ENCODE measurements at regions not wholly inside any gene's neighbourhood (a gene's known extent, or its start where the extent isn't known, plus 50 kb on each side); places are given as distances from the start of the nearest gene placed in this dataset.

GRCh38 chr9:88077071-88077617 lies 61.1 kb downstream of the SPATA31C2 start:
- H3K27me3 Mint-ChIP-seq: peaks cover 39% of the 10 kb centered on the region
- CTCF ChIA-PET: no interaction called here
- peak overlapping the region; percentile 1 for H3K4me3 Mint-ChIP-seq
- H3K36me3 Mint-ChIP-seq (ENCODE audit: low read depth): no peaks in the 10 kb centered on the region
- peaks cover 12% of the 10 kb centered on the region for H3K4me1 Mint-ChIP-seq
- H3K27ac Mint-ChIP-seq: no peak overlapping the region
- intact Hi-C loops (cut with micrococcal nuclease): no loop called here
- no peak for ATAC-seq (ENCODE audit: low read depth)
- H3K9me3 Mint-ChIP-seq: no peaks in the 10 kb centered on the region
- DNase-seq: no peak
- TF ChIP-seq CTCF (IDR thresholded peaks at IDR 0.05): no peak
- POLR2A ChIA-PET: no interaction called here

GRCh38 chr9:88076286-88077070 lies 61.8 kb downstream of the SPATA31C2 start:
- Mint-ChIP-seq H3K36me3 (ENCODE audit: low read depth) (no peaks in the 10 kb centered on the region), H3K27ac (no peak overlapping the region), H3K27me3 (peaks cover 39% of the 10 kb centered on the region), H3K4me1 (peaks cover 12% of the 10 kb centered on the region), H3K9me3 (no peaks in the 10 kb centered on the region), H3K4me3 (peak overlapping the region; percentile 68)
- ChIA-PET CTCF (no interaction called here), POLR2A (no interaction called here)
- intact Hi-C loops (cut with micrococcal nuclease): no loop called here
- TF ChIP-seq CTCF (IDR thresholded peaks at IDR 0.05): no peak
- no peak for ATAC-seq (ENCODE audit: low read depth)
- DNase-seq: no peak

GRCh38 chr9:88075966-88076285 lies 62.3 kb downstream of the SPATA31C2 start:
- no peak overlapping the region for H3K27ac Mint-ChIP-seq
- no peaks in the 10 kb centered on the region for H3K36me3 Mint-ChIP-seq (ENCODE audit: low read depth)
- no peak for TF ChIP-seq CTCF (IDR thresholded peaks at IDR 0.05)
- ChIA-PET POLR2A (no interaction called here), CTCF (no interaction called here)
- ATAC-seq (ENCODE audit: low read depth) (no peak), DNase-seq (no peak)
- H3K4me3 Mint-ChIP-seq: peak overlapping the region; percentile 42
- H3K27me3 Mint-ChIP-seq: peaks cover 39% of the 10 kb centered on the region
- peaks cover 12% of the 10 kb centered on the region for H3K4me1 Mint-ChIP-seq
- H3K9me3 Mint-ChIP-seq: no peaks in the 10 kb centered on the region
- intact Hi-C loops (cut with micrococcal nuclease): no loop called here

GRCh38 chr9:88075506-88075905 lies 62.8 kb downstream of the SPATA31C2 start:
- H3K27ac Mint-ChIP-seq: no peak overlapping the region
- no peaks in the 10 kb centered on the region for H3K9me3 Mint-ChIP-seq
- no peak for DNase-seq
- no peak for TF ChIP-seq CTCF (IDR thresholded peaks at IDR 0.05)
- intact Hi-C loops (cut with micrococcal nuclease): no loop called here
- no peak for ATAC-seq (ENCODE audit: low read depth)
- H3K27me3 Mint-ChIP-seq: peaks cover 39% of the 10 kb centered on the region
- ChIA-PET CTCF (no interaction called here), POLR2A (no interaction called here)
- no peaks in the 10 kb centered on the region for H3K36me3 Mint-ChIP-seq (ENCODE audit: low read depth)
- peaks cover 12% of the 10 kb centered on the region for H3K4me1 Mint-ChIP-seq
- no peak overlapping the region for H3K4me3 Mint-ChIP-seq

GRCh38 chr9:88074931-88075330 lies 63.3 kb downstream of the SPATA31C2 start:
- TF ChIP-seq CTCF (IDR thresholded peaks at IDR 0.05): no peak
- intact Hi-C loops (cut with micrococcal nuclease): no loop called here
- CTCF ChIA-PET: no interaction called here
- H3K27me3 Mint-ChIP-seq: peaks cover 39% of the 10 kb centered on the region
- no peaks in the 10 kb centered on the region for H3K9me3 Mint-ChIP-seq
- ATAC-seq (ENCODE audit: low read depth): no peak
- no peaks in the 10 kb centered on the region for H3K36me3 Mint-ChIP-seq (ENCODE audit: low read depth)
- peaks cover 12% of the 10 kb centered on the region for H3K4me1 Mint-ChIP-seq
- no peak overlapping the region for H3K4me3 Mint-ChIP-seq
- no peak for DNase-seq
- POLR2A ChIA-PET: no interaction called here
- H3K27ac Mint-ChIP-seq: no peak overlapping the region
